Tibial artery (tissue), 4 donors: ENCODE measurements at regions not wholly inside any gene's neighbourhood (a gene's known extent, or its start where the extent isn't known, plus 50 kb on each side); places are given as distances from the start of the nearest gene placed in this dataset.

Source experiments
- DNase-seq, 2 donors: peaks; one replicate each; pipeline ENCODE4 v3.0.0-alpha.2; 2019
- H3K27ac ChIP-seq, 2 donors: fragments of 200-600 bp; sonication (generic) in 1 of 2; 1 replicate in 1 of 2; 2 replicates in 1 of 2; pipeline ENCODE4 v1.5.1; 2018 to 2019; ENCODE audit warnings: mild to moderate bottlenecking in 1 of 2
- H3K27me3 ChIP-seq, 2 donors: fragments of 200-600 bp; sonication (generic) in 1 of 2; one replicate each; pipeline versions ENCODE4 v1.5.1 to v1.6.0; 2016 to 2019
- H3K36me3 ChIP-seq, 3 donors: fragments of 200-600 bp; sonication (generic) in 2 of 3; one replicate each; pipeline ENCODE4 v1.5.1; 2016 to 2019; ENCODE audit warnings: mild to moderate bottlenecking in 2 of 3
- H3K4me1 ChIP-seq, 4 donors: fragments of 200-600 bp; sonication (generic) in 2 of 4; 1 replicate in 3 of 4; 2 replicates in 1 of 4; pipeline ENCODE4 v1.5.1; 2016 to 2019
- H3K4me3 ChIP-seq, 2 donors: fragments of 200-600 bp; sonication (generic) in 1 of 2; 1 replicate in 1 of 2; 2 replicates in 1 of 2; pipeline ENCODE4 v1.5.1; 2018 to 2019; ENCODE audit warnings: mild to moderate bottlenecking in 2 of 2
- H3K9me3 ChIP-seq, 3 donors: fragments of 200-600 bp; sonication (generic) in 1 of 3; one replicate each; pipeline ENCODE4 v1.5.1; 2016 to 2019
- intact Hi-C: fragments of 100-400 bp; cut with DNase I; formaldehyde crosslinking; loops from one replicate; pipeline ENCODE4 v1.15.0; 2023; ENCODE audit warnings: low total_unique reads
- TF ChIP-seq, protein P1 (sequence below), 2 experiments: fragments of 200-600 bp in 1 of 2; fragments of 450-650 bp in 1 of 2; IDR thresholded peaks; one replicate each; pipeline ENCODE4 v1.5.1; 2017 to 2019; ENCODE audit warnings: antibody characterized with exemption in 2 of 2, mild to moderate bottlenecking in 1 of 2, moderate library complexity in 1 of 2

DNA sequence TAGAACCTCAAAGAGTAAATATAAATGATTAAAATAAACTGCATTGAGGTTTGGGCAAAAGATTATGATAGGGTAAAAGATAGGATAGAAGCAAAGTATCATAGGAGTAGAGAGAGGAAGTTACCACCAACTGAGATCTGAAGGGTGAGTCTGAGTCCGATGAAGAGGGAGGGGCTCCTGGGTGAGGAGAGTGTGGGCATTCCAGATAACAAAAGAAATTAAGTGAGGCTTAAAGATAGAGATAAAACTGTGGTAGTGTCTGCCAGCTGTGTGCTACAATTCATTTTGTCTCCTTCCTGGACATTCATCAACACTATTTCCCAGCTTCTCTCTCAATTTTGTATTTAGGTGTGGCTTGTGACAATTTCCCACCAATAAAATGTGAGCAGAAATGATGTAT, 343.0 kb upstream of the PLSCR5 start:
- no peaks in the 10 kb centered on the region for H3K9me3 ChIP-seq
- no peak for DNase-seq
- H3K27me3 ChIP-seq, result no peaks in the 10 kb centered on the region
- H3K4me3 ChIP-seq, result no peak overlapping the region
- intact Hi-C loops, result no loop called here
- no peak overlapping the region for H3K27ac ChIP-seq
- TF ChIP-seq, protein P1, sequence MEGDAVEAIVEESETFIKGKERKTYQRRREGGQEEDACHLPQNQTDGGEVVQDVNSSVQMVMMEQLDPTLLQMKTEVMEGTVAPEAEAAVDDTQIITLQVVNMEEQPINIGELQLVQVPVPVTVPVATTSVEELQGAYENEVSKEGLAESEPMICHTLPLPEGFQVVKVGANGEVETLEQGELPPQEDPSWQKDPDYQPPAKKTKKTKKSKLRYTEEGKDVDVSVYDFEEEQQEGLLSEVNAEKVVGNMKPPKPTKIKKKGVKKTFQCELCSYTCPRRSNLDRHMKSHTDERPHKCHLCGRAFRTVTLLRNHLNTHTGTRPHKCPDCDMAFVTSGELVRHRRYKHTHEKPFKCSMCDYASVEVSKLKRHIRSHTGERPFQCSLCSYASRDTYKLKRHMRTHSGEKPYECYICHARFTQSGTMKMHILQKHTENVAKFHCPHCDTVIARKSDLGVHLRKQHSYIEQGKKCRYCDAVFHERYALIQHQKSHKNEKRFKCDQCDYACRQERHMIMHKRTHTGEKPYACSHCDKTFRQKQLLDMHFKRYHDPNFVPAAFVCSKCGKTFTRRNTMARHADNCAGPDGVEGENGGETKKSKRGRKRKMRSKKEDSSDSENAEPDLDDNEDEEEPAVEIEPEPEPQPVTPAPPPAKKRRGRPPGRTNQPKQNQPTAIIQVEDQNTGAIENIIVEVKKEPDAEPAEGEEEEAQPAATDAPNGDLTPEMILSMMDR (IDR thresholded peaks at IDR 0.05), result no peak
- H3K4me1 ChIP-seq, result no peaks in the 10 kb centered on the region
- no peaks in the 10 kb centered on the region for H3K36me3 ChIP-seq

DNA sequence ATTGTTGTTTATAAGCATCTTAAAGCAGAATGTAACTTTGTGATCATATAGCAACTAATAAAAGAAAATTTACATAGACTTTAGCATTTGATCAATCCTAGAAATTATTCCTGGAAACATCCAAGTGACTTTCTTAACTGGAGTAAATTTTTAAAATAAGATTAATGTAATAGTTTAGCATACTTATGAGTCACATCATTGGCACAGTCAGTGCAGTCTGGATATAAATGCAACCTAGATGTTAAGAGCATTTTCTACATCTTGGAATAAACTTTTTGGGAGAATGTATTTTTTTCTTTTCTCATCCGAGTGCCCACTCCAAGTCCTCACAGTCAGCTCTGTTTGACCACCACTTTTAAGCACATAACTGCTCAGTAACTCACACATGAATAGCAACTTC, 324.6 kb upstream of the PLSCR5 start:
- no peak overlapping the region for H3K27ac ChIP-seq
- intact Hi-C loops, result no loop called here
- TF ChIP-seq, protein P1 (IDR thresholded peaks at IDR 0.05), result no peak
- no peaks in the 10 kb centered on the region for H3K4me1 ChIP-seq
- H3K27me3 ChIP-seq, result no peaks in the 10 kb centered on the region
- no peak overlapping the region for H3K4me3 ChIP-seq
- no peak for DNase-seq
- no peaks in the 10 kb centered on the region for H3K36me3 ChIP-seq
- H3K9me3 ChIP-seq, result no peaks in the 10 kb centered on the region

- Histone ChIP-seq H3K36me3 (no peaks in the 10 kb centered on the region), H3K4me1 (no peaks in the 10 kb centered on the region), H3K4me3 (no peak overlapping the region), H3K27me3 (no peaks in the 10 kb centered on the region), H3K27ac (no peak overlapping the region), H3K9me3 (no peaks in the 10 kb centered on the region)
- intact Hi-C loops, result no loop called here
- no peak for DNase-seq
- TF ChIP-seq, protein P1 (IDR thresholded peaks at IDR 0.05), result no peak
Observed at GRCh38 chr3:146928421-146929059, 323.4 kb upstream of the PLSCR5 start.

DNA sequence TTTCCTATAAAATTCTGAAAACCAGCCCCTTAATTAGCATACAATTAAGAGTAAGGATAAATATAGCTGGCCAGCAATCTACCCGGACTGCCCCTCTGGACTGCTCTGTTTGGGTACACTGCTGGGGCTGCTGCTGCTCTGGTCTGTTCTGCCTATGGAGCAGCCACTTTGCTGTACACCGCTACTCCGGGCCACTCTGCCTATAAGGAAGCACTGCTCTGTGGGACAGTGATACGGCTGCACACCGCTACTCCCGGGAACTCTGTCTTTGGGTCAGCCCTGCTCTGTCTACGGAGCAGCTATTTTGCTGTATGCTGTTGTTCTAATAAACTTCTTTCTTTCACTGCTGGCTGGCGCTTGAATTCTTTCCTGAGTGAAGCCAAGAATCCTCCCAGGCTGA, 316.5 kb upstream of the PLSCR5 start:
- TF ChIP-seq, protein P1 (IDR thresholded peaks at IDR 0.05), result no peak
- intact Hi-C loops, result no loop called here
- no peak overlapping the region for H3K27ac ChIP-seq
- no peaks in the 10 kb centered on the region for H3K36me3 ChIP-seq
- no peaks in the 10 kb centered on the region for H3K4me1 ChIP-seq
- H3K4me3 ChIP-seq, result no peak overlapping the region
- no peaks in the 10 kb centered on the region for H3K9me3 ChIP-seq
- DNase-seq, result no peak
- no peaks in the 10 kb centered on the region for H3K27me3 ChIP-seq

GRCh38 chr3:146914409-146914808, 309.3 kb upstream of the PLSCR5 start:
- no peaks in the 10 kb centered on the region for H3K4me1 ChIP-seq
- no peaks in the 10 kb centered on the region for H3K9me3 ChIP-seq
- intact Hi-C loops, result no loop called here
- no peaks in the 10 kb centered on the region for H3K27me3 ChIP-seq
- TF ChIP-seq, protein P1 (IDR thresholded peaks at IDR 0.05), result no peak
- no peak overlapping the region for H3K27ac ChIP-seq
- DNase-seq, result no peak
- H3K36me3 ChIP-seq, result no peaks in the 10 kb centered on the region
- H3K4me3 ChIP-seq, result no peak overlapping the region
